GM12872 (cell line): ENCODE measurements at regions not wholly inside any gene's neighbourhood (a gene's known extent, or its start where the extent isn't known, plus 50 kb on each side); places are given as distances from the start of the nearest gene placed in this dataset.

Experiments used
- CTCF ChIP-seq: IDR thresholded peaks from 3 replicates; pipeline ENCODE4 v1.5.1; 2011; ENCODE audit warnings: low read depth, mild to moderate bottlenecking, low read length, moderate library complexity; ENCODE audit not compliant: insufficient read depth

DNA sequence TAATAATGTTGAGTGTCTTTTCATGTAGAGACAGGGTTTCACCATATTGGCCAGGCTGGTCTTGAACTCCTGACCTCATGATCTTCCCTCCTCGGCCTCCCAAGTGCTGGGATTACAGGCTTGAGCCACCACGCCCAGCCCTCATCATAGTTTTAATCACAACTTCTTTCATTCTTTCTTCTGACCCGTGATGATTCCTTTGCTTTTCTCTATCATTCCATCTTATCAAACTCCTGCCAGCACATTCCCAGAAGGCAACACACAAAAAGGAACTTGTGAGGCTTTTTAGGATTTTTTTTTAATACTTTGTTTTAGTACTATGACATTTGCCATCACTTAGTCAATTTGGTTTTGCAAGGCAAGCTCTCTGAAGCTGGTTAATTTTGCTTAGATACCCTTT lies 77.5 kb upstream of the MEOX2 start:
- no peak for TF ChIP-seq CTCF

DNA sequence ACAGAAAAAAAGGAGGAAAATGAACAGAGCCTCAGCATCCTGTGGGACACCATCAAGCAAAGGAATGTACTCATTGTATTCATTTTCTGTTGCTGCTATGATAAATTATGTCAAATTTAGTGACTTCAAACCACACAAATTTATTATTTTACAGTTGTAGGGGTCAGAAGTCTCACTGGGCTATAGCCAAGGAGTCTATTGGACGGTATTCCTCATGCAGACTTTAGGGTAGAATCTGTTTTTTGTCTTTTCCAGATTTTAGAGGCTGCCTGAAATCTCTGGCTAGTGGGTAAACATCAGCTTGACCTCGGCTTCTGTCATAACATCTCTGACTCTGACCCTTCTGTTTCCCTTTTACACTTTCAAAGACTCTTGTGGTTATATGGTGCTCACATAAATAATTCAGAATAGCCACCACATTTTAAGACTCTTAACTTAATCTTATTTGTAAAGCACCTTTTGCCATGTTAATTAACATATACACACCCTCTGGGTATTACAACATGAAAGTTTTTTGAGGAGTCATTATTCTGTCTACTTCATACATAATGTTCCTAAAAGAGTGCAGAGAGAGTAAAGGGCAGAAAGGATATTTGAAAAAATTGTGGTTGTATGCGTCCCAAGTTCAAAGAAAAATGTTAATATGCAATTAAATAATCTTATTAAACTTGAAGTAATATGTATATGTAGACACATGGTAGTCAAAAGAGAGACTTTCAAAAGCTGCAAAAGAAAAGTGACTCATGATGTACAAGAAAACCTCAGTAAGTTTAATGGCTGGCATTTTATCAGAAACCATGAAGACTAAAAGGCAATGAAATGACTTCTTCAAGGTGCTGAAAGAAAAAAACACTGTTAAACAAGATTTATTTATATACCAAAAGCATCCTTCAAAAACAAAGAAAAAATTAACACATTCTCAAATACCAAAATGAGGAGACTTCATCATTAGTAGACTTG lies 70.8 kb upstream of the MEOX2 start:
- TF ChIP-seq CTCF, result no peak

- TF ChIP-seq CTCF, result no peak
Observed at GRCh38 chr7:15755061-15755460, 68.6 kb upstream of the MEOX2 start.

DNA sequence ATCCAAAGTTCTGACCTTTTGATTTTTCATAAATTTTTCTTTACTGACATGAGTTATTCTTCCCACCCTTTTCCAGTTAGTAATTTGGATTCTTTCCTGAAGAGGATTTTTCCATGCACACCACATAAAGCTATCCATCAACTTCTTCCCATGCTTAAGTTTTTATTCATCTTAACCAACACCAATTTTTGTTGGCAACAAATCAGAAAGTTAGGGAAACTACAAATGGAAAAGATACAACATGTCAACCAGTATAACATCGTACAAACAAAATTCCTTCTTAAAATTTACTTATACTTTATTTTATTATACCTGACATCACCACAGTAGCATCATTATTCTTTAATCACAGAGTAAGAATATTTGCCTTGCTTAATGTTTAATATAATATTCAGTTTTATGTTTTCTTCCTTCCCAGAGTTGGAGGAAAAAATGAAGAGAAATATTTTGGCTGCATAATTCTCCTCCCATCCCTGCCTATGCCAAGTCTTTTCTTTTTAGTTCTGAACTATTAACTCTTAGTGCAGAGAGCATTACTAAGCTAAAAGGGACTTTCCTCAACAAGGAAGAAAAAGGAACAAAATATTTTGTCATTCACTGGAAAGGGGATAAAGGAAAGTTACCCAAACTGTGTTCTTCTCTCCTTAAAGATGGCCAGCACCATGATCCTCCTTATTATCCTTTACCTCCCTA lies 67.5 kb upstream of the MEOX2 start:
- TF ChIP-seq CTCF, result no peak

DNA sequence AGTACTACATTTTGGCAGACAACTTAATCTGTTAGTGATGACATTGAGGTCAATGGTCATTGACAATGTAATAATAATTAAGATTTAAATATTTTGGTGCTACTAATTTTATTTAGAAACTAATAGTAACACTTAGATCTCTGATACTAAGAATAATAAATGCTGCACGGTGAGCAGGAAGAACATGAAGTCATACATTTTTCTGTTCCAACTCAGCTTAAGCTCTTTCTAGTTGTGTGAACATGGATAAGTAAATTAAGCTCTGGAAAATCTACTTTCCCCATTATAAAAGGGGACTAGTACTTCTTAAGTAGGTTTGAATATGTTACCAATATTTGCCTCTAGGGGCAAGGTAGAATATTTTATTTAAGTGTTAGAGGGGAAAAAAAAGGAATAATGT lies 65.9 kb upstream of the MEOX2 start:
- TF ChIP-seq CTCF, result no peak

DNA sequence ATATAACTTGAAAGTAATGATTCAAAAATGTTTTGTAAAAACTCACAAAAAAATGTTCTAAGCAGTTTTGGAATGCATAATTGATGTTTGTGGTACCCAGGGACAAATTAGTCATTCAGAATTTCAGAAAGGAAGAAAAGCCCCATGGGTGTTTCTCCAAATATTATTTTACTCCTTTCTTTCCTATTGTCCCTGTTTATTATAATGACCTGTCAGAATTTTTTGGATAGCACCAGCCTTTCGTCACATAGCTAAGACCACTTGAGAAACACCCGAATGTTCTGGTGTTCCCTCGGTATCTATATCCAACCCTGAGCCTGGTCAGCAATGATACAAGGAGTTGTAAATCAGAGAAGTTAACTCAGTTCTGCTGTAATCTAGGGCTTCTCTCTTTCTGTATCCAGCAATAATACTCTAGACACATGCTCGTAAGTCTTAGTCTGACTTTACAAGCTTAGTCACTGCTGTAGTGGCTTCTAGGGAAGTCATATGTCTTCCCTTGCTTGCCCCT lies 64.8 kb upstream of the MEOX2 start:
- TF ChIP-seq CTCF, result no peak

GRCh38 chr7:15750727-15751126 lies 64.2 kb upstream of the MEOX2 start:
- no peak for TF ChIP-seq CTCF
